ENCODE measurements at regions not wholly inside any gene's neighbourhood (a gene's known extent, or its start where the extent isn't known, plus 50 kb on each side); places are given as distances from the start of the nearest gene placed in this dataset.

GRCh38 chr3:140752499-140752898 is 74.6 kb downstream of the TRIM42 start:
- no peak overlapping the region for H3K27ac ChIP-seq
- 91 to 94% methylated on average over 2 of the region's 2 CpGs for WGBS, 2 donors (ENCODE audit: low coverage in 1 of 2)
- H3K9me3 ChIP-seq: no peaks in the 10 kb centered on the region
- TF ChIP-seq POLR2A (IDR thresholded peaks at IDR 0.05) (no peak), POLR2AphosphoS5 (IDR thresholded peaks at IDR 0.05) (no peak), EP300 (IDR thresholded peaks at IDR 0.05) (no peak)
- H3K4me3 ChIP-seq: no peak overlapping the region
- H3K36me3 ChIP-seq: no peaks in the 10 kb centered on the region
- H3K4me1 ChIP-seq: no peaks in the 10 kb centered on the region
- ATAC-seq: no peak
- H3K27me3 ChIP-seq: peaks cover 47% of the 10 kb centered on the region

GRCh38 chr3:140753865-140754754 is 76.2 kb downstream of the TRIM42 start:
- no peak for ATAC-seq
- Histone ChIP-seq H3K36me3 (no peaks in the 10 kb centered on the region), H3K4me1 (no peaks in the 10 kb centered on the region), H3K27ac (no peak overlapping the region), H3K27me3 (peaks cover 33% of the 10 kb centered on the region), H3K9me3 (no peaks in the 10 kb centered on the region), H3K4me3 (no peak overlapping the region)
- WGBS, 2 donors (ENCODE audit: low coverage in 1 of 2): 62 to 80% methylated on average over 3 to 4 of the region's 4 CpGs
- TF ChIP-seq EP300 (IDR thresholded peaks at IDR 0.05): no peak
- no peak for TF ChIP-seq POLR2A (IDR thresholded peaks at IDR 0.05)
- no peak for TF ChIP-seq POLR2AphosphoS5 (IDR thresholded peaks at IDR 0.05)
- TF ChIP-seq CTCF (IDR thresholded peaks at IDR 0.05): no peak

- no peak for ATAC-seq
- no peaks in the 10 kb centered on the region for H3K4me1 ChIP-seq
- whole genome bisulfite sequencing, 2 donors (ENCODE audit: low coverage in 1 of 2): 73 to 85% methylated on average over 5 to 7 of the region's 8 CpGs
- H3K36me3 ChIP-seq: no peaks in the 10 kb centered on the region
- H3K27me3 ChIP-seq: peaks cover 25% of the 10 kb centered on the region
- H3K27ac ChIP-seq: no peak overlapping the region
- TF ChIP-seq CTCF (IDR thresholded peaks at IDR 0.05): no peak
- no peak for TF ChIP-seq POLR2A (IDR thresholded peaks at IDR 0.05)
- no peak for TF ChIP-seq EP300 (IDR thresholded peaks at IDR 0.05)
- no peak for TF ChIP-seq POLR2AphosphoS5 (IDR thresholded peaks at IDR 0.05)
- no peaks in the 10 kb centered on the region for H3K9me3 ChIP-seq
- no peak overlapping the region for H3K4me3 ChIP-seq
Observed at GRCh38 chr3:140754936-140755335, 77.1 kb downstream of the TRIM42 start.

- H3K4me3 ChIP-seq: no peak overlapping the region
- no peak overlapping the region for H3K27ac ChIP-seq
- H3K36me3 ChIP-seq: no peaks in the 10 kb centered on the region
- TF ChIP-seq POLR2AphosphoS5 (IDR thresholded peaks at IDR 0.05) (no peak), POLR2A (IDR thresholded peaks at IDR 0.05) (no peak), EP300 (IDR thresholded peaks at IDR 0.05) (no peak), CTCF (IDR thresholded peaks at IDR 0.05) (no peak)
- H3K9me3 ChIP-seq: no peaks in the 10 kb centered on the region
- 33 to 71% methylated on average over 1 of the region's 1 CpG for WGBS, 2 donors (ENCODE audit: low coverage in 1 of 2)
- no peaks in the 10 kb centered on the region for H3K4me1 ChIP-seq
- ATAC-seq: no peak
- H3K27me3 ChIP-seq: peaks cover 21% of the 10 kb centered on the region
Observed at GRCh38 chr3:140756240-140757016, 78.6 kb downstream of the TRIM42 start.

- ATAC-seq: no peak
- WGBS, 2 donors (ENCODE audit: low coverage in 1 of 2): 60 to 66% methylated on average over 4 to 5 of the region's 7 CpGs
- Histone ChIP-seq H3K27ac (no peak overlapping the region), H3K4me3 (no peak overlapping the region), H3K9me3 (no peaks in the 10 kb centered on the region), H3K36me3 (no peaks in the 10 kb centered on the region), H3K4me1 (no peaks in the 10 kb centered on the region), H3K27me3 (peaks cover 10% of the 10 kb centered on the region)
- TF ChIP-seq EP300 (IDR thresholded peaks at IDR 0.05): no peak
Observed at GRCh38 chr3:140758791-140759444, 81.1 kb downstream of the TRIM42 start.

Measured in gastroesophageal sphincter (tissue), 4 donors.